GM19438 (cell line): ENCODE measurements at regions not wholly inside any gene's neighbourhood (a gene's known extent, or its start where the extent isn't known, plus 50 kb on each side); places are given as distances from the start of the nearest gene placed in this dataset.
"Not testable (repeated sequence)": the region's sequence is repeated elsewhere in the genome, so short reads cannot be mapped to it uniquely, and the experiment has no call there.

Experiments
- ATAC-seq: cut with Tn5 transposase; IDR thresholded peaks from one replicate; pipeline ENCODE4 v1.9.1; 2021; ENCODE audit warnings: low read depth; ENCODE audit not compliant: unreplicated experiment

DNA sequence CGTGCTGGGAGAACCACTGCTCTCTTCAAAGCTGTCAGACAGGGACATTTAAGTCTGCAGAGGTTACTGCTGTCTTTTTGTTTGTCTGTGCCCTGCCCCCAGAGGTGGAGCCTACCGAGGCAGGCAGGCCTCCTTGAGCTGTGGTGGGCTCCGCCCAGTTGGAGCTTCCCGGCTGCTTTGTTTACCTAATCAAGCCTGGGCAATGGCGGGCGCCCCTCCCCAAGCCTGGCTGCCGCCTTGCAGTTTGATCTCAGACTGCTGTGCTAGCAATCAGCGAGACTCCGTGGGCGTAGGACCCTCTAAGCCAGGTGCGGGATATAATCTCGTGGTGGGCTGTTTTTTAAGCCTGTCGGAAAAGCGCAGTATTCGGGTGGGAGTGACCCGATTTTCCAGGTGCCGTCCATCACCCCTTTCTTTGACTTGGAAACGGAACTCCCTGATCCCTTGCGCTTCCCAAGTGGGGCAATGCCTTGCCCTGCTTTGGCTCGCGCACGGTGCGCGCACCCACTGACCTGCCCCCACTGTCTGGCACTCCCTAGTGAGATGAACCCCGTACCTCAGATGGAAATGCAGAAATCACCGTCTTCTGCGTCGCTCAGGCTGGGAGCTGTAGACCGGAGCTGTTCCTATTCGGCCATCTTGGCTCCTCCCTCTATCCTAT, 617.0 kb downstream of the ADCYAP1 start:
- ATAC-seq: not testable (repeated sequence)

DNA sequence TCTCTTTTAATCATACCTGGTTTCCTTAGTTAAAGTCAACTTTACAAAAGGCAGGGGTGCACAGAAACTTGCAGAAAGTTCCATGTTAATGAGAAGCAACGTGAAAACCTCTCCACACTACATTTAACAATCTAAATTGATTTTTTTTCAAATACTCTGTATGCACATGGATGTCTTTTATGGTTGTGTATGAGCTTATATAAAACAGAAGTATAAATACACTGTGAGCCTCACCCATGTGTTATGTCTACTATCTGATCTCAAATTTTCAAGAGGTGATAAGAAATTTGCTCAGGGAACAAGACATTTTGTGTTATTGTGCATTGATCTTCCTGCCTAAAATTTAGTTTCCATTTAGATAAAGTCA, 617.6 kb downstream of the ADCYAP1 start:
- ATAC-seq: no peak

DNA sequence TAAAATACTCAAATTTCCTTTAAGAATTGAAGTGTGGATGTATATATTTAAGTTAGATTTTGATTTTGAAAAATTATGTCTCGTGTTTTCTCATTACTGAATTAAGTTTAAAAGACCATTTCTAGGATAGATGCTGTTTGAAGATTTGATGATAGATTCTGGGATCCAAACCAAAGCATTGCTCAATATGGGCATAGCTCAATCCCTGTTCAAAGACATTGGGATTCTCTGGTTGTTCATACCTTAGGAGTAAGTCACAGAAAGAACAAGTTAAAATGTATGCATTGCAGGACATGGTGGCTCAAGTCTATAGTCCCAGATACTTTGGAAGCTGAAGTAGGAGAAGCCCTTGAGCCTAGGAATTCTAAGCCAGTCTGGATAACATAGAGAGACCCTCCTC, 622.3 kb downstream of the ADCYAP1 start:
- ATAC-seq: no peak

GRCh38 chr18:1527805-1528204, 623.1 kb downstream of the ADCYAP1 start:
- ATAC-seq: no peak

DNA sequence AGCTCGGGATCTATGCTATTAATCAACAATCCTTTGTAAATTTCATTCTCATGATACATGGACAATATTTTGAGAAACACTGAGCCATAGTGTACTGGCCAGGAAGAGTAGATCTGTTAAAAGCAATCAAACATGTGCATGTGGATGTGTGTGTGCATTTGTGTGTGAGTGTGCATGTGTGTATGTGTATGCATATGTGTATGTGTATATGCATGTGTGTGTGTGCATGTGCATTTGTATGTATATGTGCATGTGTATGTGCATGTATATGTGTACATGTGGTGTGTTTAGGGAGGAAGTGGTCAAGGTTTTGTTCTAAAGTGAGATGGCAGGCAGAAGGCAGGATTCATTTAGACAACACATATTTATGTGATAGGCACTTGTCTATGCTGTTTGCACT, 623.8 kb downstream of the ADCYAP1 start:
- ATAC-seq: no peak

DNA sequence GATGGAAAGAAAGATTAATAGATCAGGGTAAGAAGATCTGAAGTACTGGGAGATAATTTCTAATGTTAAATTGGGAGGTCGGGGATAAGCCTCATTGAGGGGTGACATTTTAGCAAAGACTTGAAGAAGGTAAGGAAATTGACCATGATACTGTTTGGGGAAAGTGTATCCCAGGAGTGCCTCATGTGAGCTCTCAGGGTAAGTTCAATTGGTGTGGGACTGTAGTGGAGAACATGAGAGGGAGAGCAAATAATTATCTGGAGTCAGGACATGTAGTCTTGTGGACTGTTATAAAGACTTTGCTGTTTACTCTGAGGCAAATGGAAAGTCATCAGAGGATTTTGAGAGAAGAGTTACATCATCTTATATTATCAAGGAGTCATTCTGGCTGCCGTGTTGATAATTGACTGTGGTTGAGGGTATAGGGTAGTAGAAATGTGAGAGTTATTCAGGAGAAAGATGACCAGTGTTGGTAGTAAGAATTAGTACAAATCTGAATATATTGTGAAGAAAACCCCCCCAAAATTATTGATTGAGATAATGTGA, 624.4 kb downstream of the ADCYAP1 start:
- ATAC-seq: no peak

GRCh38 chr18:1530650-1531049, 626.0 kb downstream of the ADCYAP1 start:
- ATAC-seq: no peak

GRCh38 chr18:1539276-1539675, 634.6 kb downstream of the ADCYAP1 start:
- ATAC-seq: no peak

- ATAC-seq: no peak
These were observed 636.8 kb downstream of the ADCYAP1 start for GRCh38 chr18:1541478-1541877.

- ATAC-seq: no peak
These were observed 637.6 kb downstream of the ADCYAP1 start for GRCh38 chr18:1542230-1542774.

DNA sequence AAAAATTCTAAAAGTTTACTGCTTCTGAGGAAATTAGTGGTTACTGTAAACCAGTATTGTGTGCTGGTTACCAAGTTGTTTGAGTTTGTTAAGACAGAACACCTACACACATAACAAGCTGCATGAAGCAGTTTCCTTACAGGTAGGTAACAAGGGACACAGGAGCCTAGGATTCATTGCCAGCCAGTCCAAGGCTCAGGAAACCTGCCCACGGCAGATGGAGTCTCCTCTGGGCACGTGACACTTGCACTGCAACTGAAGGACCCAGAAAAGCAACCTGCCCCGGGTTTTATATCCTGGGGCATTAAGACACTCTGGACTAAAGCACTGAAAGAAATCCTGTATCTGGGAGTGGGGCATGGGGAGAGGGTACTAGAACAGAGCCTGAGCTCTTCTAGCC, 639.3 kb downstream of the ADCYAP1 start:
- ATAC-seq: no peak

DNA sequence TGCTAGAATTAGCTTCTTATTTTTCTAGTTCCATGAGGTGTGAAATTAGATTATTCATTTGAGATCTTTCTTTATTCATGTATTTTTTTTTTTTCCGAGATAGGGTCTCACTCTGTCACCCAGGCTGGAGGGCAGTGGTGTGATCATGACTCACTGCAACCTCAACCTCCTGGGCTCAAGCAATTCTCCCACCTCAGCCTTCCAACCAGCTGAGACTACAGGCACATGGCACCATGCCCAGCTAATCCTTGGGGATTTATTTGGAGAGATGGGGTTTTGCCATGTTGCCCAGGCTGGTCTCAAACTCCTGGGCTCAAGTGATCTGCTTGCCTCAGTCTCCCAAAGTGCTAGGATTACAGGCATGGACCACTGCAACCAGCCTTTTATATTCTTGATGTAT, 653.0 kb downstream of the ADCYAP1 start:
- not testable (repeated sequence) for ATAC-seq

DNA sequence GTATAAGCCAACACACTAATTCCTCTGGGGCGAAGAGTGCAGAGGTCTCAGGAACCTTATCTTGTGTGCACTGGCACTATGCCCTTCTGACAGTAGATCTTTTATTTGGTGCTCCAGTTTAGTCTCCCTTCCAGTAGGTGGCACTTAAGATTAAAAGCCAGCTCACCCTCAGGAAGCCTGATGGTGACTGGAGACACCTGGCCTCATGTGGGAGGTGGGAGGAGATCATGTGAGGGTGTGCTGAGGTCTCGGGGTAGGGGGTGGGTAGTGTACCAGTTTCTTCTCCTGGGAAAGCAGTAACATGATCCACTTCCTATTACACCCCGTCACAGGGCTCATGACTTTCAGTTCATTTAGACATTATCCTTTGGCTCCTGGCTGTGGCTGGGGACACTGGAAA, 654.9 kb downstream of the ADCYAP1 start:
- ATAC-seq: no peak

- ATAC-seq: no peak
These were observed 660.1 kb downstream of the ADCYAP1 start for GRCh38 chr18:1564793-1565192.

GRCh38 chr18:1571206-1571605, 666.5 kb downstream of the ADCYAP1 start:
- ATAC-seq: no peak

- ATAC-seq: no peak
These were observed 669.1 kb downstream of the ADCYAP1 start for GRCh38 chr18:1573732-1574131.

DNA sequence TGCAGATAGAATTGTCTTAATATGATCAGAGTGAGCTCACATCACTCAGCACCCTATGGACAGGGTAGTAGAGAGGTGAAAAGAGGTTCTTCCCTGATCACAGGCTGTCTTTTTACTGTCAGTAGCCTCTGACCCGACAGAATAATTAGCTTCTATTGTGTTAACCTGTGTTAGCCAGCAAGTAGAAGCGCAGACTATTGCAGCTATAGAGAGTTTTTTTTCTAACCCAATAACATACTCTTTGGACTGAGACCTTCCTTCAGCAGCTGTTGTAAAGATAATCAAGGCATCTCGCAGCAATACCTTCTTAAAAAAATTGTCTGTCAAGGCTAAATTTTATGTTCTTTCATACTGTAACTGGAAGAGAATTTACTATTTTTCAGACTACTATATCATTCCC, 670.4 kb downstream of the ADCYAP1 start:
- ATAC-seq: no peak

DNA sequence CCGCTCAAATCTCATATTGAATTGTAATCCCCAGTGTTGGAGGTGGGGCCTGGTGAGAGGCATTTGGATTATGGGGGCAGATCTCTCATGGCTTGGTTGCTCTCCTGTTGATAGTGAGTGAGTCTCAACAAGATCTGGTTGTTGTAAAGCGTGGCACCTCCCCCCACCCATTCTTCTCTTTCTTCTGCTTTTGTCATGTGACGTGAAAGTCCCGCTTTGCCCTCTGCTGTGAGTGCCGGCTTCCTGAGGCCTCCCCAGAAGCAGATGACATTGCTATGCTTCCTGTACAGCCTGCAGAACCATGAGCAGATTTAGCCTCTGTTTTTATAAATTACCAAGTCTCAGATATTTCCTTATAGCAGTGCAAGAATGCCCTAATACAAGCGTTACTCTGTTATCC, 673.8 kb downstream of the ADCYAP1 start:
- no peak for ATAC-seq

DNA sequence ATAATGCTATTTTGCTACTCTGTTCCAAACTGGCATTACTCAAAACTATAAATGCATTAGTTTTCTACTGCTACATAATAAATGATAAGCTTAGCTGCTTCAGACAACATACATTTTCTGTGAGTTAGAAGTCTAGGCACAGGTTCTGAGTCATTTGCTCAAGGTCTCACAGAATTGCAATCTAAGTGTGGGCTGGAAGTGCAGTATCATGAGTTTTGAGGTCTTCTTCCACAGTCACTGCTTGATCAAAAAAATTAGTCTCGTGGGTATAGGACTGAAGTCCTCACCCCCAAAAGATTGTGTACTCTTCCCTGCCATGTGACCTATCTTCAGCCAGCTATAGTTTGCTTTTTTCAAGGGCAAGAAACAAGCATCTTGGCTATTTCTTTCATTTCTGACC, 676.9 kb downstream of the ADCYAP1 start:
- ATAC-seq: no peak

DNA sequence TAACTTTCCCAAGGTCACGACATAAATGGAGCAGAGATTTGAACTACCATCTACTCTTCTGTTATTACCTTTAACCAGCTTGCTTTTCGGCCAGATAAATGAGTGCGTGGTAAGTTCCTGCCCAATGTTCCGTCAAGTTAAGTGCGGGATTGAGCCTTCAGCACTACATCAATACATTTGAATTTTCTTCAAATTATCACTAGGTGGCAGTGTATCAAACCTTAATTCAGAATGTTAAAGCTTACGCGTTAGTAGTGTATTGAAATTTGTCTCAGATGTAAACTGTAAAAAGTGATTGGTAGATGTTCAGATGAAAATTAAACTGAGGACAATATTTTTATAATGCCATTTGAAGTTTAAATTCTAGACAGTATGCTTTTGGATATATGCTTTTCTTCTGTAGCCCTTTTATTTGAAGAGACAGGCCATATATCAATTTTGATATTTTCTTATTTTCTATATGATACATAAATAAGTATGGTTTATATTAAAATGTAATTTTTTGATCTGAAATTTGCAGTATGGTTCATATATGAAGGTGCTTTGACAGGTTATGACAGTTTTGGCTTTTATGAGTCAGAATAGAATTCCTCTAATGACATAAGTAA, 681.3 kb downstream of the ADCYAP1 start:
- ATAC-seq: peak; percentile 81

DNA sequence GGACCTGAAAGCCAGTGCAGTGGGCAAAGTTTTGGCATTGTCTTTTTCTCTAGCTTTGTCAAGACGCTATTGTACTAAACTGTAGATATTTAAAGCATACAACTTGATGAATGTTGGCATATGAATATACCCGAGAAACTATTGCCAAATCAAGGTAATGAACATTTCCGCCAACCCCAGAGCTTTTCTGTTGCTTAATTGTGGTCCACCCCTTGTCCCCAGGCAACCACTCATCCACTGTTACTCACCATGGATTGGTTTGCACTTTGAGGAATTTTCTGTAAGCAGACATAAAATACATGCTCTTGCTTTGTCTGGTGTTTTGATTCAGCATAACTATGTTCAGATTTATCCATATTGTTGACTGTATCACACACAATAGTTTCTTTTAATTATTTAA, 688.4 kb downstream of the ADCYAP1 start:
- no peak for ATAC-seq

DNA sequence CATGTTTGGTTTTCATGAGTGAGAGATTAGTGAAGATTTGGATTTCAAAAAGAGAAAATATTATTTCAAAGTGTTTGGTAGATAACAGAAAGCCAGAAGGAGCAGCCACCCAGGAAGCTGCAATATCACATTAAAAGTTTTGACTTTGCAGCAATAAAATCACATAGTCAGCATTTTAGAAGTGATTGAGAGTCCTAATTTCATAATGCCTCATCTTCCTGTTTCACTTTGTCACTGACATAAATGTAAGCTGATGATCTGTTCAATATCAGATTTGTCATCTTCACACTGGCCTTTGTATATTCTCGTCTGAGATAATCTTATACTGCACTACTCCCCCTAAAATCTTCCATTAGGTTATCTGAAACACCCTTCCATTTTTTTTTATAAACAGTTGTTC, 690.5 kb downstream of the ADCYAP1 start:
- ATAC-seq: no peak
